GM12878 (cell line): ENCODE measurements at regions not wholly inside any gene's neighbourhood (a gene's known extent, or its start where the extent isn't known, plus 50 kb on each side); places are given as distances from the start of the nearest gene placed in this dataset.

Source experiments
- ATAC-seq: fragments of 200-7000 bp; cut with Tn5 transposase; 3 replicates; pipeline ENCODE4 v1.9.1; 2020; ENCODE audit warnings: mild to moderate bottlenecking, moderate library complexity
- BruUV-seq: library from RNA; stranded (reverse); fragments of 400-500 nt; replicated peaks from 2 replicates; lab custom pipeline; 2021; lab: Mats Ljungman, UMichigan
- CTCF ChIA-PET: fragments of 300-600 bp; sonication (Branson Sonifier 250); formaldehyde crosslinking; extraction: SDS; loops from one replicate; lab custom pipeline; 2021; ENCODE audit warnings: inconsistent platforms; lab: Yijun Ruan, JAX
- POLR2A ChIA-PET: fragments of 350-600 bp; formaldehyde crosslinking; extraction: SDS; loops from one replicate; lab custom pipeline; 2021; ENCODE audit warnings: inconsistent platforms; lab: Charles Lee
- RAD21 ChIA-PET: fragments of 300-600 bp; sonication (Branson Sonifier 250); formaldehyde crosslinking; loops from one replicate; lab custom pipeline; 2023; ENCODE audit warnings: antibody characterized with exemption; ENCODE audit not compliant: unreplicated experiment; lab: Charles Lee
- SMC1A ChIA-PET: fragments of 300-600 bp; sonication (Branson Sonifier 250); formaldehyde crosslinking; loops from one replicate; lab custom pipeline; 2023; ENCODE audit not compliant: unreplicated experiment, uncharacterized antibody; lab: Charles Lee
- DNase-seq: peaks from one replicate; pipeline ENCODE4 v3.0.0-alpha.2; 2011; ENCODE audit warnings: low read depth, low spot score
- FAIRE-seq: peaks from 3 replicates; lab custom pipeline; 2011; peaks lifted over from hg19 to GRCh38; lab: Jason Lieb, UNC
- H2AFZ ChIP-seq: 2 replicates; pipeline ENCODE4 v1.6.0; 2011; ENCODE audit warnings: low read depth, low read length, control low read depth; ENCODE audit not compliant: control insufficient read depth
- H3K27ac ChIP-seq: 2 replicates; pipeline ENCODE4 v1.5.1; 2011; ENCODE audit warnings: control low read depth; ENCODE audit not compliant: control insufficient read depth, insufficient read depth
- H3K27me3 ChIP-seq, 2 experiments: replicated peaks in 1 of 2; 2 replicates each; pipeline versions ENCODE4 v1.6.0 to v1.6.1; 2011; ENCODE audit warnings: low read length in 1 of 2; ENCODE audit not compliant: control insufficient read depth in 2 of 2, insufficient read depth in 2 of 2
- H3K36me3 ChIP-seq, 2 experiments: 2 replicates each; pipeline ENCODE4 v1.5.1; 2011; ENCODE audit warnings: low read length in 1 of 2; ENCODE audit not compliant: control insufficient read depth in 2 of 2, insufficient read depth in 2 of 2
- H3K4me1 ChIP-seq: 2 replicates; pipeline ENCODE4 v1.6.1; 2011; ENCODE audit warnings: mild to moderate bottlenecking, low read length, moderate library complexity, mixed read lengths; ENCODE audit not compliant: control insufficient read depth, insufficient read depth
- H3K4me2 ChIP-seq: 2 replicates; pipeline ENCODE4 v1.6.0; 2011; ENCODE audit warnings: control low read depth; ENCODE audit not compliant: control insufficient read depth, insufficient read depth
- H3K4me3 ChIP-seq: fragments of 200-600 bp; sonication (generic); 2 replicates; pipeline ENCODE4 v1.5.1; 2016
- H3K79me2 ChIP-seq: 2 replicates; pipeline ENCODE4 v1.6.0; 2011; ENCODE audit warnings: low read length; ENCODE audit not compliant: control insufficient read depth, insufficient read depth
- H3K9ac ChIP-seq: 2 replicates; pipeline ENCODE4 v1.8.0; 2011; ENCODE audit warnings: low read length, control low read depth, mixed read lengths; ENCODE audit not compliant: control insufficient read depth, insufficient read depth
- H3K9me3 ChIP-seq: replicated peaks from 3 replicates; pipeline ENCODE4 v1.5.1; 2011; ENCODE audit warnings: mild to moderate bottlenecking, low read length; ENCODE audit not compliant: control insufficient read depth, insufficient read depth
- H4K20me1 ChIP-seq: 2 replicates; pipeline ENCODE4 v1.6.0; 2011; ENCODE audit not compliant: control insufficient read depth, insufficient read depth
- CHD2 ChIP-seq: IDR thresholded peaks from 2 replicates; pipeline ENCODE4 v1.6.1; 2011; ENCODE audit warnings: low read depth, low read length, improper control_type of control experiment, borderline replicate concordance
- CREB1 ChIP-seq: IDR thresholded peaks from 2 replicates; pipeline ENCODE4 v1.6.1; 2012; ENCODE audit warnings: low read depth, mild to moderate bottlenecking, inconsistent platforms
- HDAC2 ChIP-seq: fragments of 200-600 bp; sonication (generic); IDR thresholded peaks from 2 replicates; pipeline ENCODE4 v1.6.1; 2017
- WGBS: methylation state at CpG from one replicate; pipeline ENCODE4 v1.1.6; 2016; ENCODE audit warnings: low lambda C conversion rate; ENCODE audit not compliant: insufficient replicate concordance, insufficient coverage; ENCODE audit errors: missing lambda C conversion rate; 5-methylcytosine and 5-hydroxymethylcytosine counted together
- in situ Hi-C: fragments of 300-500 bp; cut with MboI; formaldehyde crosslinking; loops from 9 replicates; pipeline ENCODE4 v1.14.3; 2018; ENCODE audit warnings: mixed read lengths
- intact Hi-C: fragments of 100-400 bp; cut with micrococcal nuclease; formaldehyde crosslinking; loops from one replicate; pipeline ENCODE4 v1.14.2; 2022; ENCODE audit not compliant: unreplicated experiment
- TF ChIP-seq, protein P1 (sequence below): IDR thresholded peaks from 2 replicates; pipeline ENCODE4 v1.6.1; 2012; ENCODE audit warnings: low read length, inconsistent platforms

DNA sequence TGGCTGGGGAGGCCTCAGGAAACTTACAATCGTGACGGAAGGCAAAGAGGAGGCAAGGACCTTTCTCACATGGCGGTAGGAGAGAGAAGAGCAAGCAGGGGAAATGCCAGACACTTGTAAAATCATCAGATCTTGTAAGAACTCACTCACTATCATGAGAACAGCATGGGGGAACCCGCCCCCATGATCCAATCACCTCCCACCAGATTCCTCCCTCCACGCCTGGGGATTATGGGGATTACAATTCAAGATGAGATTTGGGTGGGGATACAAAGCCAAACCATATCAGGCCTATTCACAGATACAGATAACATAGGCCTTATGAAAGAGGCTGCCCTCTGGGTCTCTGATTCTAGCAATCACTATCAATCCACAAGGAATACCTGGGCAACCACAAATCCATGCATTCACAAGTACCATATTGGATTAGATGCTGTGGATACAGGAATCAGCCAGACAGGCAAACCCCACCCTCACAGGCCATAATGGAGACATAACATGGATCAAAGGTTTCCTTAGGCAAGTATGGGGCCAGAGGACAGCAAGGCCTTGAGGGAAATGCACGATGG lies 284.9 kb downstream of the SOX9 start:
- peaks cover 13% of the 10 kb centered on the region for H3K4me1 ChIP-seq
- in situ Hi-C loops, result loop anchor here (25.0 kb wide), 1 partner anchor 1882 kb away; no protein-coding TSS in a partner anchor

More for the DNA sequence above, 284.9 kb downstream of the SOX9 start:
- WGBS, result 76% methylated on average over 6 of the region's 6 CpGs
- FAIRE-seq (no peak), ATAC-seq (no peak), DNase-seq (no peak)
- intact Hi-C loops, result loop anchor here (2.0 to 5.0 kb wide), 2 partner anchors 15 to 283 kb away; partner anchors contain the start of gene SOX9
- no TSS peak for BruUV-seq
- Histone ChIP-seq H3K79me2 (no peaks in the 10 kb centered on the region), H4K20me1 (no peaks in the 10 kb centered on the region), H3K36me3 (peaks cover 0 to 3% of the 10 kb centered on the region in 2 experiments; a peak in 2 of 4 replicates), H3K27ac (no peak overlapping the region), H2AFZ (no peak overlapping the region), H3K4me3 (no peak overlapping the region), H3K9ac (no peak overlapping the region), H3K27me3 (no peaks in the 10 kb centered on the region), H3K9me3 (no peaks in the 10 kb centered on the region), H3K4me2 (no peak overlapping the region)
- ChIA-PET SMC1A (interaction anchor here (0.6 to 8.8 kb wide), 5 partner anchors 12 to 109 kb away, joined by 3 to 65 read pairs (median 22); no protein-coding TSS in a partner anchor), POLR2A (interaction anchor here (4.4 kb wide), 1 partner anchor 12 kb away, joined by 38 read pairs; no protein-coding TSS in a partner anchor), RAD21 (interaction anchor here (1.9 to 3.5 kb wide), 3 partner anchors 13 to 20 kb away, joined by 9 to 37 read pairs (median 20); no protein-coding TSS in a partner anchor), CTCF (interaction anchor here (1.5 kb wide), 1 partner anchor 12 kb away, joined by 3 read pairs; no protein-coding TSS in a partner anchor)
- no peak for TF ChIP-seq CHD2
- no peak for TF ChIP-seq CREB1
- TF ChIP-seq HDAC2, result no peak
- TF ChIP-seq, protein P1, sequence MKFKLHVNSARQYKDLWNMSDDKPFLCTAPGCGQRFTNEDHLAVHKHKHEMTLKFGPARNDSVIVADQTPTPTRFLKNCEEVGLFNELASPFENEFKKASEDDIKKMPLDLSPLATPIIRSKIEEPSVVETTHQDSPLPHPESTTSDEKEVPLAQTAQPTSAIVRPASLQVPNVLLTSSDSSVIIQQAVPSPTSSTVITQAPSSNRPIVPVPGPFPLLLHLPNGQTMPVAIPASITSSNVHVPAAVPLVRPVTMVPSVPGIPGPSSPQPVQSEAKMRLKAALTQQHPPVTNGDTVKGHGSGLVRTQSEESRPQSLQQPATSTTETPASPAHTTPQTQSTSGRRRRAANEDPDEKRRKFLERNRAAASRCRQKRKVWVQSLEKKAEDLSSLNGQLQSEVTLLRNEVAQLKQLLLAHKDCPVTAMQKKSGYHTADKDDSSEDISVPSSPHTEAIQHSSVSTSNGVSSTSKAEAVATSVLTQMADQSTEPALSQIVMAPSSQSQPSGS, result no peak
